Liver (tissue), 3 donors: ENCODE measurements at regions not wholly inside any gene's neighbourhood (a gene's known extent, or its start where the extent isn't known, plus 50 kb on each side); places are given as distances from the start of the nearest gene placed in this dataset.

ENCODE experiments used
- GABPA ChIP-seq, 2 donors: IDR thresholded peaks in 1 of 2; conservative IDR thresholded peaks in 1 of 2; 2 replicates each; pipeline ENCODE4 v1.6.1; 2016; ENCODE audit warnings: antibody characterized with exemption in 2 of 2, mild to moderate bottlenecking in 1 of 2, moderate library complexity in 1 of 2
- HNF4A ChIP-seq, 2 donors: conservative IDR thresholded peaks; 2 replicates each; pipeline ENCODE4 v1.6.1; 2016; ENCODE audit warnings: antibody characterized with exemption in 2 of 2, mild to moderate bottlenecking in 2 of 2
- HNF4G ChIP-seq: IDR thresholded peaks from 2 replicates; pipeline ENCODE4 v1.6.1; 2016; ENCODE audit warnings: antibody characterized with exemption
- RAD21 ChIP-seq, 2 donors: IDR thresholded peaks; 2 replicates each; pipeline ENCODE4 v1.6.1; 2016; ENCODE audit warnings: antibody characterized with exemption in 2 of 2, mild to moderate bottlenecking in 2 of 2
- SP1 ChIP-seq: IDR thresholded peaks from 2 replicates; pipeline ENCODE4 v1.6.1; 2018; ENCODE audit warnings: antibody characterized with exemption, mild to moderate bottlenecking
- TAF1 ChIP-seq: conservative IDR thresholded peaks from 2 replicates; pipeline ENCODE4 v1.6.1; 2016; ENCODE audit warnings: antibody characterized with exemption, mild to moderate bottlenecking
- YY1 ChIP-seq: IDR thresholded peaks from 2 replicates; pipeline ENCODE4 v1.6.1; 2016; ENCODE audit warnings: antibody characterized with exemption, mild to moderate bottlenecking
- TF ChIP-seq, protein P1 (sequence below): fragments of 150-350 bp; IDR thresholded peaks from 2 replicates; pipeline ENCODE4 v1.5.1; 2017; ENCODE audit warnings: improper control_type of control experiment, low read depth, low read length; ENCODE audit not compliant: missing input control
- TF ChIP-seq, protein P2 (sequence below): IDR thresholded peaks from 2 replicates; pipeline ENCODE4 v1.6.1; 2016; ENCODE audit warnings: antibody characterized with exemption, mild to moderate bottlenecking
- TF ChIP-seq, protein P3 (sequence below): IDR thresholded peaks from 2 replicates; pipeline ENCODE4 v1.6.1; 2016; ENCODE audit warnings: antibody characterized with exemption
- TF ChIP-seq, protein P4 (sequence below): IDR thresholded peaks from 2 replicates; pipeline ENCODE4 v1.6.1; 2016; ENCODE audit warnings: antibody characterized with exemption
- TF ChIP-seq, protein P5 (sequence below): IDR thresholded peaks from 2 replicates; pipeline ENCODE4 v1.6.1; 2016; ENCODE audit warnings: antibody characterized with exemption
- donor health status: healthy.
- donor health status: healthy.

DNA sequence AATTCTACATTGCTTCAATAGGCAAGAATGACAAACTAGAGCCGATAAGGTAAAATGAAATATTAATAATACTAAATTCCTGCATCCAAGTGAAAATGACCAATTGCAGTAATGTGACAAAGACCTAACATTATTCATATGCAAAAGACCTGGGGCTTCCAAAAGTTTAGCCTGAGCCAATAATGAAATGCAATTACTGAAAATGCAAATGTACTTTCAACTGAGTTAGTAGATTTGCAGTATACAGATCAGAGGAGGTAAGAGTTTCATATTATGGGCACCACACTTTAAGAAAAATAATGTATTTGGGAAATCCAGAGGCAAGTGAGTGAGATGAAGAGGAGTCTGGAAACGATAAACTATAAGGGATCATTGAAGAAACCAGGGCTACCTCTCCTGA, 193.7 kb upstream of the GMDS start:
- no peak for TF ChIP-seq RAD21 (IDR thresholded peaks at IDR 0.05)
- TF ChIP-seq, protein P1, sequence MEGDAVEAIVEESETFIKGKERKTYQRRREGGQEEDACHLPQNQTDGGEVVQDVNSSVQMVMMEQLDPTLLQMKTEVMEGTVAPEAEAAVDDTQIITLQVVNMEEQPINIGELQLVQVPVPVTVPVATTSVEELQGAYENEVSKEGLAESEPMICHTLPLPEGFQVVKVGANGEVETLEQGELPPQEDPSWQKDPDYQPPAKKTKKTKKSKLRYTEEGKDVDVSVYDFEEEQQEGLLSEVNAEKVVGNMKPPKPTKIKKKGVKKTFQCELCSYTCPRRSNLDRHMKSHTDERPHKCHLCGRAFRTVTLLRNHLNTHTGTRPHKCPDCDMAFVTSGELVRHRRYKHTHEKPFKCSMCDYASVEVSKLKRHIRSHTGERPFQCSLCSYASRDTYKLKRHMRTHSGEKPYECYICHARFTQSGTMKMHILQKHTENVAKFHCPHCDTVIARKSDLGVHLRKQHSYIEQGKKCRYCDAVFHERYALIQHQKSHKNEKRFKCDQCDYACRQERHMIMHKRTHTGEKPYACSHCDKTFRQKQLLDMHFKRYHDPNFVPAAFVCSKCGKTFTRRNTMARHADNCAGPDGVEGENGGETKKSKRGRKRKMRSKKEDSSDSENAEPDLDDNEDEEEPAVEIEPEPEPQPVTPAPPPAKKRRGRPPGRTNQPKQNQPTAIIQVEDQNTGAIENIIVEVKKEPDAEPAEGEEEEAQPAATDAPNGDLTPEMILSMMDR, result no peak
- TF ChIP-seq YY1, result no peak
- TF ChIP-seq TAF1, result no peak
- TF ChIP-seq HNF4G, result no peak
- TF ChIP-seq, protein P2, sequence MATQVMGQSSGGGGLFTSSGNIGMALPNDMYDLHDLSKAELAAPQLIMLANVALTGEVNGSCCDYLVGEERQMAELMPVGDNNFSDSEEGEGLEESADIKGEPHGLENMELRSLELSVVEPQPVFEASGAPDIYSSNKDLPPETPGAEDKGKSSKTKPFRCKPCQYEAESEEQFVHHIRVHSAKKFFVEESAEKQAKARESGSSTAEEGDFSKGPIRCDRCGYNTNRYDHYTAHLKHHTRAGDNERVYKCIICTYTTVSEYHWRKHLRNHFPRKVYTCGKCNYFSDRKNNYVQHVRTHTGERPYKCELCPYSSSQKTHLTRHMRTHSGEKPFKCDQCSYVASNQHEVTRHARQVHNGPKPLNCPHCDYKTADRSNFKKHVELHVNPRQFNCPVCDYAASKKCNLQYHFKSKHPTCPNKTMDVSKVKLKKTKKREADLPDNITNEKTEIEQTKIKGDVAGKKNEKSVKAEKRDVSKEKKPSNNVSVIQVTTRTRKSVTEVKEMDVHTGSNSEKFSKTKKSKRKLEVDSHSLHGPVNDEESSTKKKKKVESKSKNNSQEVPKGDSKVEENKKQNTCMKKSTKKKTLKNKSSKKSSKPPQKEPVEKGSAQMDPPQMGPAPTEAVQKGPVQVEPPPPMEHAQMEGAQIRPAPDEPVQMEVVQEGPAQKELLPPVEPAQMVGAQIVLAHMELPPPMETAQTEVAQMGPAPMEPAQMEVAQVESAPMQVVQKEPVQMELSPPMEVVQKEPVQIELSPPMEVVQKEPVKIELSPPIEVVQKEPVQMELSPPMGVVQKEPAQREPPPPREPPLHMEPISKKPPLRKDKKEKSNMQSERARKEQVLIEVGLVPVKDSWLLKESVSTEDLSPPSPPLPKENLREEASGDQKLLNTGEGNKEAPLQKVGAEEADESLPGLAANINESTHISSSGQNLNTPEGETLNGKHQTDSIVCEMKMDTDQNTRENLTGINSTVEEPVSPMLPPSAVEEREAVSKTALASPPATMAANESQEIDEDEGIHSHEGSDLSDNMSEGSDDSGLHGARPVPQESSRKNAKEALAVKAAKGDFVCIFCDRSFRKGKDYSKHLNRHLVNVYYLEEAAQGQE, result no peak
- TF ChIP-seq, protein P3, sequence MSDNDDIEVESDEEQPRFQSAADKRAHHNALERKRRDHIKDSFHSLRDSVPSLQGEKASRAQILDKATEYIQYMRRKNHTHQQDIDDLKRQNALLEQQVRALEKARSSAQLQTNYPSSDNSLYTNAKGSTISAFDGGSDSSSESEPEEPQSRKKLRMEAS, result no peak
- TF ChIP-seq, protein P4, sequence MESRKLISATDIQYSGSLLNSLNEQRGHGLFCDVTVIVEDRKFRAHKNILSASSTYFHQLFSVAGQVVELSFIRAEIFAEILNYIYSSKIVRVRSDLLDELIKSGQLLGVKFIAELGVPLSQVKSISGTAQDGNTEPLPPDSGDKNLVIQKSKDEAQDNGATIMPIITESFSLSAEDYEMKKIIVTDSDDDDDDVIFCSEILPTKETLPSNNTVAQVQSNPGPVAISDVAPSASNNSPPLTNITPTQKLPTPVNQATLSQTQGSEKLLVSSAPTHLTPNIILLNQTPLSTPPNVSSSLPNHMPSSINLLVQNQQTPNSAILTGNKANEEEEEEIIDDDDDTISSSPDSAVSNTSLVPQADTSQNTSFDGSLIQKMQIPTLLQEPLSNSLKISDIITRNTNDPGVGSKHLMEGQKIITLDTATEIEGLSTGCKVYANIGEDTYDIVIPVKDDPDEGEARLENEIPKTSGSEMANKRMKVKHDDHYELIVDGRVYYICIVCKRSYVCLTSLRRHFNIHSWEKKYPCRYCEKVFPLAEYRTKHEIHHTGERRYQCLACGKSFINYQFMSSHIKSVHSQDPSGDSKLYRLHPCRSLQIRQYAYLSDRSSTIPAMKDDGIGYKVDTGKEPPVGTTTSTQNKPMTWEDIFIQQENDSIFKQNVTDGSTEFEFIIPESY, result no peak
- no peak for TF ChIP-seq HNF4A (conservative IDR thresholded peaks at IDR 0.05)
- TF ChIP-seq, protein P5, sequence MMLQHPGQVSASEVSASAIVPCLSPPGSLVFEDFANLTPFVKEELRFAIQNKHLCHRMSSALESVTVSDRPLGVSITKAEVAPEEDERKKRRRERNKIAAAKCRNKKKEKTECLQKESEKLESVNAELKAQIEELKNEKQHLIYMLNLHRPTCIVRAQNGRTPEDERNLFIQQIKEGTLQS, result no peak
- TF ChIP-seq GABPA (IDR thresholded peaks at IDR 0.05 in 1 of 2, conservative IDR thresholded peaks at IDR 0.05 in 1 of 2), result no peak
- TF ChIP-seq SP1, result no peak
